Activated T-cell treated with anti-CD3 and anti-CD28 coated beads, Interleukin-2, amount 50 U/mL, for 72 hours (primary cell): ENCODE measurements at regions not wholly inside any gene's neighbourhood (a gene's known extent, or its start where the extent isn't known, plus 50 kb on each side); places are given as distances from the start of the nearest gene placed in this dataset.

Experiments used
- ATAC-seq, 2 donors: fragments of 150-1000 bp; cut with Tn5 transposase; replicated peaks in 1 of 2; 2 replicates each; pipeline ENCODE4 v1.10.0; 2021; ENCODE audit warnings: moderate library complexity in 2 of 2, mild to moderate bottlenecking in 1 of 2
- DNase-seq, 2 donors: peaks; one replicate each; pipeline ENCODE4 v3.0.0; 2021 to 2022; ENCODE audit warnings: mixed read lengths in 1 of 2
- H3K27ac Mint-ChIP-seq: one replicate; pipeline ENCODE4 v1.8.0; 2022; ENCODE audit warnings: mild to moderate bottlenecking, moderate library complexity, mixed read lengths
- H3K27me3 Mint-ChIP-seq: one replicate; pipeline ENCODE4 v1.8.0; 2022; ENCODE audit warnings: low read depth, mixed read lengths
- H3K36me3 Mint-ChIP-seq, 2 donors: one replicate each; pipeline ENCODE4 v1.8.0; 2022; ENCODE audit warnings: mixed read lengths in 2 of 2, mild to moderate bottlenecking in 1 of 2; ENCODE audit not compliant: insufficient read depth in 2 of 2
- H3K4me1 Mint-ChIP-seq: one replicate; pipeline ENCODE4 v1.8.0; 2022; ENCODE audit warnings: low read depth, mixed read lengths
- H3K4me3 Mint-ChIP-seq, 2 donors: one replicate each; pipeline ENCODE4 v1.8.0; 2022; ENCODE audit warnings: mild to moderate bottlenecking in 2 of 2, mixed read lengths in 2 of 2, moderate library complexity in 2 of 2
- H3K9me3 Mint-ChIP-seq, 2 donors: one replicate each; pipeline ENCODE4 v1.8.0; 2022; ENCODE audit warnings: mixed read lengths in 2 of 2

DNA sequence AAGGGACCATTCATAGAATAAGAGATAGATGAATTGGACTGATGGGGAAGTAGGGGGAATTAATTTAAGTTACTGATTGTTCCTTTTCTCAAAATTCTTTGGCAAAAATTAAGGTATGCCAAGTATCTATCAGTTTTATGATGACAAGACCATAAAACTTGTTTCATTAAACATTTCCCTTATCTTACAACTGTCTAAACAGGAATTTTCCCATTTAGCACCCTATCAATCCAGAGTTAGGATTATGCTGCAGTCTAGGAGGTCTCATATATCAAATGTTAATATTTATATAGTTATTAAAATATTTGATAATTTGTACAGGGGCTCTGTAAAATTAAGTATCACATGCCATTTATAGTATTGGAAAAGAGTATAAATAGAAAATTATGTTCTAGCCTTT is 51.5 kb upstream of the ARID1B start:
- H3K9me3 Mint-ChIP-seq = no peaks in the 10 kb centered on the region
- ATAC-seq (no peak), DNase-seq (no peak)
- H3K27me3 Mint-ChIP-seq = no peaks in the 10 kb centered on the region
- no peaks in the 10 kb centered on the region for H3K36me3 Mint-ChIP-seq
- H3K27ac Mint-ChIP-seq = no peak overlapping the region
- H3K4me3 Mint-ChIP-seq = no peak overlapping the region
- peaks cover 20% of the 10 kb centered on the region for H3K4me1 Mint-ChIP-seq

DNA sequence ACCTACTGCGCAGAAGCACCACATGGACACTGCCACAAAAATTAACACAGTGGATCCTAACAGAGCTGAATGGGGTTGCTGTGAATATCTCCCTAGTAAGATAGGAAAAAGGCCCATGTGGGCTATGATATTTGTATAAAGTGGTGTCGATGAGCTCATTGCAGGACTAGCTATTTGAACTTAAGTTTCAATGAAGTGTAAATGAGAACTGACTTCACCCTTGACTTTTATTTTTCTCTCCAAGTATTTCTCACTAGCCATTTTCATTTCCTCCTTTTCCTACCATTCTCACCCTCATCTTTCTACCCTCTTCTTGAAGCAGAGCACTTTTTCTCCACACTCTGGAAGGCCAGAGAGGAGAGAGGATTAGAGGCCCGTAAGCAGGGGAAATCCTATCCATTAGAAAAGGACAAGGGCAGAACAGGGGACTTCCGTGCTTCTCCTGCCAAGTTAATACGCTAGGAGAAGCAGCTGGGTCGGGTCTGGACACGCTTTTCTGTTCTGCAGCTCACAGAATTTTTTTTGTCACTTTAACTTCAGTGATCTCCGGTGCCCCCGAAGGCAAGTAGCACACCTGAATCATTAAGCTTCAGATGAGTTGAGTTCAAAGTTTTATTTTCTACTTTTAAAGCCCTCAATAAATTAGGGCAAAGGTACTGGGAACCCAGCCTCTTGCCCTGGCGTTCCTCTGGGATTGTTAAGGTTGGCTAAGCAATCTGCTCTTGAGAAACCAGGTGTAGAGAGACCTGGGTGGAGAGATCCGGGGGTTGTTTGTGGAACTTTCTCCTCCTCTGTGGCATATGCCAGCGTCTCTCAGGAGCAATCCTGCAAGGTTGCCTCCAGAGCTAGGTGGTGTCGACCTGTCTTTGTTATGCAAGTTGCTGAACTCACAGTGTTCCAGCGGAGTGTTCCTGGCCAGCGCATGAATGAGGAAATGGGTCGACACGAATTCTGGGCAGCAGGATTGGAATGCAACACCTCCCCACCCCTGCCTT is 56.2 kb upstream of the ARID1B start:
- no peak for DNase-seq
- no peak overlapping the region for H3K27ac Mint-ChIP-seq
- H3K4me1 Mint-ChIP-seq = peaks cover 23% of the 10 kb centered on the region
- H3K4me3 Mint-ChIP-seq = peak overlapping the region; percentile 84 to 90
- no peaks in the 10 kb centered on the region for H3K36me3 Mint-ChIP-seq
- no peaks in the 10 kb centered on the region for H3K27me3 Mint-ChIP-seq
- no peaks in the 10 kb centered on the region for H3K9me3 Mint-ChIP-seq
- ATAC-seq = no peak

GRCh38 chr6:156719720-156720563 is 57.2 kb upstream of the ARID1B start:
- H3K27ac Mint-ChIP-seq = peak overlapping the region; percentile 83
- H3K4me3 Mint-ChIP-seq = peak overlapping the region; percentile 84 to 90
- no peaks in the 10 kb centered on the region for H3K36me3 Mint-ChIP-seq

GRCh38 chr6:156719395-156719719 is 57.8 kb upstream of the ARID1B start:
- Mint-ChIP-seq H3K4me1 (peaks cover 28% of the 10 kb centered on the region), H3K27me3 (no peaks in the 10 kb centered on the region), H3K9me3 (no peaks in the 10 kb centered on the region), H3K4me3 (peak overlapping the region; percentile 84 to 90), H3K36me3 (no peaks in the 10 kb centered on the region), H3K27ac (peak overlapping the region; percentile 83)
- no peak for ATAC-seq
- peak in 1 of 2 donors; percentile 5 for DNase-seq

More at GRCh38 chr6:156719720-156720563, 57.2 kb upstream of the ARID1B start:
- ATAC-seq = peak; percentile 95 to 97
- peaks cover 28% of the 10 kb centered on the region for H3K4me1 Mint-ChIP-seq
- peak; percentile 72 to 76 for DNase-seq
- no peaks in the 10 kb centered on the region for H3K9me3 Mint-ChIP-seq
- no peaks in the 10 kb centered on the region for H3K27me3 Mint-ChIP-seq

DNA sequence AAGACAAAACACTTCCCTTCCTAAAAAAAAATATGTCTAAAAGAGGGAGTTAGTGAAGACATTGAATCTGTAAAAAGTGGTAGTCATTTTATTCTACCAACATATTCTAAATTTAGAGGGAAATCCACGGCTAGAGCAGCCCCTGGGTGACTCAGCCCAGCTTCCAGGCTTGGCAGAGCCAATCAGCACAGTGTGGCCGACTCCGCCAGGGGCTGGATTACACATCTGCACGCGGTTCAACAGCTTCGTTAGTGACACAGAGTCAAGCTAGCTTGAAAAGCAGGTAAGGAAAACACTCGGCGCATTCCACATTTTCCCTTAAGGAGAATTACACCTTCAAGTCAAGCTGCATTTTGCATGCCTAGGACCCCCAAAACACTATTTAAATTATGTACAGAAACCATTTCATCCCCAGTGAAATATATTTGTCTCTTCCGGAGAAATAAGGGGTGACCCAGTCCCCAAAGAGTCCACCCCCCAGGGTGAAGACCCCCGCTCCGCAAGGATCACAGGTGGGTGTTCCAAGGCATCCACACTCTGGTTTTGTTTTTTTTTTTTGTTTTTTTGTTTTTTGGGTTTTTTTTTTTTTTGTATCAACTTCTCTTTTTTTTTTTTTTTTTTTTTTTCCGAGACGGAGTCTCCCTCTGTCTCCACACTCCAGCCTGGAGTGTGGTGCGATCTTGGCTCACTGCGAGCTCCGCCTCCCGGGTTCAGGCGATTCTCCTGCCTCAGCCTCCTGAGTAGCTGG is 58.4 kb upstream of the ARID1B start:
- no peak for ATAC-seq
- Mint-ChIP-seq H3K4me1 (peaks cover 28% of the 10 kb centered on the region), H3K27me3 (peaks cover under 1% of the 10 kb centered on the region), H3K36me3 (no peaks in the 10 kb centered on the region), H3K27ac (peak overlapping the region; percentile 83), H3K4me3 (peak overlapping the region; percentile 84 to 90), H3K9me3 (no peaks in the 10 kb centered on the region)
- no peak for DNase-seq

DNA sequence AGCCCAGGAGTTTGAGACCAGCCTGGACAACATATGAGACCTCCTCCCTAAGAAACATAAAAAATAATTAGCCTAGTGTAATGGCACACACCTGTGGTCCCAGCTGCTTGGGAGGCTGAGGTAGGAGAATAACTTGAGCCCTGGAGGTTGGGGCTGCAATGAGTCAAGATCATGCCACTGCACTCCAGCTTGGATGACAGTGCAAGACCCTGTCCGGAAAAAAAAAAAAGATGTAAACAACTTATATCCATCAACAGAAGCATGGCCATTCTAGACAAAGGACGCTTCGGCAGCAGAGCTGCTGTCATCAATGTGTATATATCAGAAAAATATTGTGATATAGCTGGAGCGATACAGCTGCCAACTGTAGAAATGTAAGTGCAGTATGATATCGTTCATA is 59.6 kb upstream of the ARID1B start:
- DNase-seq = no peak
- Mint-ChIP-seq H3K4me3 (peak overlapping the region in 1 of 2 donors; percentile 48), H3K27me3 (peaks cover 7% of the 10 kb centered on the region)

GRCh38 chr6:156715839-156716238 is 61.3 kb upstream of the ARID1B start:
- Mint-ChIP-seq H3K27ac (no peak overlapping the region), H3K9me3 (no peaks in the 10 kb centered on the region), H3K36me3 (no peaks in the 10 kb centered on the region), H3K4me1 (peaks cover 24% of the 10 kb centered on the region), H3K27me3 (peaks cover 7% of the 10 kb centered on the region), H3K4me3 (no peak overlapping the region)
- ATAC-seq = no peak
- DNase-seq = no peak

More for the DNA sequence above, 59.6 kb upstream of the ARID1B start:
- Mint-ChIP-seq H3K4me1 (peaks cover 28% of the 10 kb centered on the region), H3K27ac (no peak overlapping the region), H3K9me3 (no peaks in the 10 kb centered on the region), H3K36me3 (no peaks in the 10 kb centered on the region)
- no peak for ATAC-seq

DNA sequence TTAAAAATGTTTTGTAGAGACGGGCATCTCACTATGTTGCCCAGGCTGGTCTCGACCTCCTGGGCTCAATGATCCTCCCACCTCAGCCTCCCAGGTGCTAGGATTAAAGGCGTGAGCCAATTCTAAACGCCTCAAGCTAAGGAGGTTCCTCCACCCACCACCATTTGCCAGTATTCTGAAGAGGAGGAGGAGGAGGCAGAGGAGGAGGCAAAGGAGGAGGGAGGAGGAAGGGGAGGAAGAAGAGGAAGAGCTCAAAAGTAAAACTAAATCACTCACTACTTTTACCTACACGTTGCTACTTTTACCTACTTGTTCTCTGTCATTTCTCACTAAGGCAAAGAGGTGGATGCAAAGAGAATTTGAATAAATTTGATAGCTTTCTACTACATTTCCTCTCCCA is 63.6 kb upstream of the ARID1B start:
- H3K27me3 Mint-ChIP-seq = peaks cover 7% of the 10 kb centered on the region
- DNase-seq = no peak
- H3K36me3 Mint-ChIP-seq = no peaks in the 10 kb centered on the region
- no peaks in the 10 kb centered on the region for H3K9me3 Mint-ChIP-seq
- ATAC-seq = no peak
- H3K27ac Mint-ChIP-seq = no peak overlapping the region
- H3K4me1 Mint-ChIP-seq = peaks cover 7% of the 10 kb centered on the region
- no peak overlapping the region for H3K4me3 Mint-ChIP-seq

- H3K4me3 Mint-ChIP-seq = no peak overlapping the region
- no peaks in the 10 kb centered on the region for H3K36me3 Mint-ChIP-seq
- no peaks in the 10 kb centered on the region for H3K9me3 Mint-ChIP-seq
- ATAC-seq = no peak
- no peak for DNase-seq
- peaks cover 25% of the 10 kb centered on the region for H3K27me3 Mint-ChIP-seq
- H3K27ac Mint-ChIP-seq = no peak overlapping the region
- H3K4me1 Mint-ChIP-seq = peaks cover under 1% of the 10 kb centered on the region
Observed at GRCh38 chr6:156710479-156710878, 66.7 kb upstream of the ARID1B start.

DNA sequence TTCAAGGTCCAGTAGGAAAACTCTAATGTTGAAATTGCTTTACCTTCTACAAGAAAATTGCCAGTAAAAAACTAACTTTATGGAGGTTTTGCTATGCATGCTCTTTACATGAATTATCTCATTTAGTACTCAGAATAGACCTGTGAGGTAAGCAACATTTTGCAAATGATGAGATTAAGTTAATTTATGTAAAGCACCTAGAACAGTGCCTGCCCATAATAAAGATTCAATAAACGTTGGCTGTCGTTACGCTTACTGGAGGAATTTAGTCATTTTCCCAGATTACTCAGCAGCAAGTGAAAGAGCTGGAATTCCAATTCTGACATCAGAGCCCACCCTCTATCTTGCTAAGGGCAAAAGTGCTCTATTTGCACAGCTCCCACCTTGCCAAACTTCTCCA is 69.4 kb upstream of the ARID1B start:
- Mint-ChIP-seq H3K36me3 (no peaks in the 10 kb centered on the region), H3K9me3 (no peaks in the 10 kb centered on the region), H3K27ac (no peak overlapping the region), H3K4me3 (no peak overlapping the region), H3K4me1 (no peaks in the 10 kb centered on the region), H3K27me3 (peaks cover 21% of the 10 kb centered on the region)
- DNase-seq (no peak), ATAC-seq (no peak)

DNA sequence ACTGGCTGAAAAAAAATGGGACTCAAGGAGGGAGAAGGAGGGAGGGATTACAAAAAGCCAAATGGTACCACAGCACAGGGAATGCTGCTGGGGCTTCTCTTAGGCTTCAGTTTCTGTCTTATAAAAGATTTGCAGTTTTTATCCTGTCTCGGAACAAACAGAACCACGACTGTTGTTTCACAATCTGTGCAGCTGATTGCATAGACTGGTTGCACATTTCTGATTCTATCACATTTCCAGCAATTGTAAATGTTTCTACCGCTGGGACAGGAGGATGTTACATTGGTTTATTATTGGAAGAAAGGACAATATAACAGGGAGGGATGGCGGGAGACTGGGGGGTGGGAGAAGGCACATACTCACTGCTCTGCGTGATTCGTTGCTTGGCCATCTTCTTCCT is 73.5 kb upstream of the ARID1B start:
- Mint-ChIP-seq H3K27ac (no peak overlapping the region), H3K4me1 (peaks cover 11% of the 10 kb centered on the region), H3K9me3 (no peaks in the 10 kb centered on the region), H3K36me3 (no peaks in the 10 kb centered on the region), H3K4me3 (no peak overlapping the region), H3K27me3 (peaks cover 29% of the 10 kb centered on the region)
- ATAC-seq = no peak
- no peak for DNase-seq

DNA sequence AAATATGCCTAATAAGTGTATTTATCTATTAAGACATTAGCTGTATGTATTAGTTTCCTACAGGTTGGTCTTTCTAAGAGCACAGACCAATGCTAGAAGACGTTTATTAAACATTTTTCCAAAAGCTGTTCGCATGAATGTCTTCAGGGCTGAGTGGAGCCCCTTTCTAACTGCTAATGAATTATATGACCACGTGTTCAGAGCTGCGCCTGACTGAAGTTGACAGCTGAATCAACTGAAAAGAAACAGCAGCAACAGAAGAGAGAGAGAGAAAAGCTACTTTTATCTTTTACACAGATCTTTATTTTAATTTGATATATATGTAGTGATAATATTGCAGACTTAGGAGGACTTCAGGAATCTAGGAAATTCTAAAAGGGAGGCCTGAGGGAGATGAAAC is 75.2 kb upstream of the ARID1B start:
- H3K4me1 Mint-ChIP-seq = peaks cover 25% of the 10 kb centered on the region
- H3K27me3 Mint-ChIP-seq = peaks cover 36% of the 10 kb centered on the region
- no peak overlapping the region for H3K4me3 Mint-ChIP-seq
- H3K36me3 Mint-ChIP-seq = no peaks in the 10 kb centered on the region
- DNase-seq (no peak), ATAC-seq (no peak)
- H3K9me3 Mint-ChIP-seq = no peaks in the 10 kb centered on the region
- no peak overlapping the region for H3K27ac Mint-ChIP-seq
